AG04450 (cell line): ENCODE measurements at regions not wholly inside any gene's neighbourhood (a gene's known extent, or its start where the extent isn't known, plus 50 kb on each side); places are given as distances from the start of the nearest gene placed in this dataset.

Experiments used
- CTCF ChIA-PET: fragments of 300-600, 350-600 bp; formaldehyde crosslinking; extraction: SDS; loops from one replicate; lab custom pipeline; 2022; ENCODE audit warnings: antibody characterized with exemption, inconsistent platforms; lab: Charles Lee
- POLR2A ChIA-PET: fragments of 350-600 bp; formaldehyde crosslinking; extraction: SDS; loops from one replicate; lab custom pipeline; 2021; ENCODE audit warnings: antibody characterized with exemption, inconsistent platforms; lab: Yijun Ruan, JAX
- DNase-seq: peaks from one replicate; pipeline ENCODE4 v3.0.0-alpha.2; 2011; ENCODE audit warnings: low read depth, low spot score
- H3K27ac ChIP-seq: one replicate; pipeline ENCODE4 v1.5.1; 2012; ENCODE audit warnings: low read depth, low read length, control low read depth
- H3K27me3 ChIP-seq: one replicate; pipeline ENCODE4 v1.6.0; 2012; ENCODE audit warnings: low read length; ENCODE audit not compliant: control insufficient read depth, insufficient read depth
- H3K4me3 ChIP-seq: 2 replicates; pipeline ENCODE4 v1.5.1; 2011; ENCODE audit warnings: mild to moderate bottlenecking, low read depth, low read length, control low read depth
- H3K9me3 ChIP-seq: 2 replicates; pipeline ENCODE4 v1.5.1; 2012; ENCODE audit warnings: low read length; ENCODE audit not compliant: control insufficient read depth, insufficient read depth
- CTCF ChIP-seq: IDR thresholded peaks from 2 replicates; pipeline ENCODE4 v1.5.1; 2011; ENCODE audit warnings: low read depth, low read length, control low read depth, inconsistent platforms

DNA sequence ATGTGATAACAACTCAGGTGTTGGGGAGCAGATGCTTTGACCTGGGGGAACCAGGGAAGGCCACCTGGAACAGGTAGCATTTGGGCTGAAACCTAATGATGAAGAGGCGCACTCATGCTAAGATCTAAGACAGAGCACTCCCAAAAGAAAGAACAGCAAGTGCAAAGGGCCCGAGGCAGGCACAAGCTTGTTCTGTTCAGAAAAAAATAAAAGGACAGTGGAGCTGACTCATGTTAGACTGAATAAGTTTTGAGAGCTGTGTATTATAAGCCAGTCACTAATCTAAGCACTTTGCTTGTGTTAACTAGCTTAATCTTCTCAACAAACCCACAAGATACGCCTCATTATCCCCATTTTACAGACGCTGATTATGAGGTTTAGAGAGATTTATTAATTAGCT is 90.1 kb downstream of the MATN1 start:
- POLR2A ChIA-PET: no interaction called here

GRCh38 chr1:30632481-30632880 is 90.9 kb downstream of the MATN1 start:
- H3K27me3 ChIP-seq: peaks cover 3% of the 10 kb centered on the region
- H3K9me3 ChIP-seq: no peaks in the 10 kb centered on the region
- no peak for DNase-seq
- POLR2A ChIA-PET: no interaction called here
- no peak overlapping the region for H3K4me3 ChIP-seq
- no peak for TF ChIP-seq CTCF
- H3K27ac ChIP-seq: no peak overlapping the region
- CTCF ChIA-PET: no interaction called here

More for the DNA sequence above, 90.1 kb downstream of the MATN1 start:
- Histone ChIP-seq H3K9me3 (no peaks in the 10 kb centered on the region), H3K4me3 (no peak overlapping the region), H3K27ac (no peak overlapping the region), H3K27me3 (peaks cover 3% of the 10 kb centered on the region)
- CTCF ChIA-PET: no interaction called here
- no peak for TF ChIP-seq CTCF
- DNase-seq: no peak

DNA sequence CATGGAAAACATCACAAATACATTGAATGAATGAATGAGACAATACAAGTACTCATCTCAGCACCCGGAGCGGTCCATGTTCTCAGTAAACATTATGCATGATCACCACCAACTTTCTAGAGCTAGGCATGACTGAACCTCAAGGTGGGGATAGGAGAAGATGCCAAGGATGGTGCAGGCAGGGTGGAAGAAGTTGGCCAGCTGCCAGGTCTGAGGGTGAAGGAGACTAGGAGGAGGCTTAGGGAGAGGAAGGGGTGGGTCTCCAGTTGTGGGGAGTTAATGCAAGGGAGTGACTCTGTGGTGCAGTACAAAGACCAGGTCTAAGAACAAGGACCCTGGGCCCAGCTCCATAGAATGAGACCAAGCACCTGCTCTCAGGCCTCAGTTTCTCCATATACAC is 91.7 kb downstream of the MATN1 start:
- no peak overlapping the region for H3K27ac ChIP-seq
- no peak overlapping the region for H3K4me3 ChIP-seq
- CTCF ChIA-PET: no interaction called here
- H3K9me3 ChIP-seq: no peaks in the 10 kb centered on the region
- TF ChIP-seq CTCF: no peak
- POLR2A ChIA-PET: no interaction called here
- no peak for DNase-seq
- H3K27me3 ChIP-seq: peaks cover 3% of the 10 kb centered on the region

DNA sequence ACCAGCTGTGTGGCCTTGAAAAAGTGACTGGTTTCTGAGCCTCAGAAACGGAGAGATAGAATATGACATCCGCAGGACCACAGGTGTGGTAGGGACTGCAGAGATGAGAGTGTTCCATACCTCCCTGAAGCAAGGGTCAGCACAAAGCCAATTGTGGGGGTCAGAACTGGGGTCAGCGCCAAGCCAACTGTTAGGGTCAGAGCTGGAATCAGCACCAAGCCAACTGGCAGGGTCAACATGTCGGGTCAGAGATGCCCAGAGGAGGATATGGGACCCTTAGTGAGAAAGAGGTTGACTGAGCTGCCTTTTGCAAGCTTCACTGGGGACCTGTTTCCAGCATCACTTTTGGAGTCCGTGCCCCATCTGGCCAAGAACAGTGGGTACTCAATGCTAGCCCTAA is 93.9 kb downstream of the MATN1 start:
- H3K4me3 ChIP-seq: no peak overlapping the region
- no peak overlapping the region for H3K27ac ChIP-seq
- no peak for TF ChIP-seq CTCF
- no peaks in the 10 kb centered on the region for H3K9me3 ChIP-seq
- ChIA-PET CTCF (no interaction called here), POLR2A (no interaction called here)
- DNase-seq: no peak
- peaks cover 3% of the 10 kb centered on the region for H3K27me3 ChIP-seq

GRCh38 chr1:30627994-30628393 is 95.4 kb downstream of the MATN1 start:
- DNase-seq: no peak
- ChIA-PET CTCF (no interaction called here), POLR2A (no interaction called here)
- H3K27ac ChIP-seq: no peak overlapping the region
- H3K27me3 ChIP-seq: peaks cover 3% of the 10 kb centered on the region
- no peak overlapping the region for H3K4me3 ChIP-seq
- no peaks in the 10 kb centered on the region for H3K9me3 ChIP-seq
- no peak for TF ChIP-seq CTCF
